ENCODE measurements at regions not wholly inside any gene's neighbourhood (a gene's known extent, or its start where the extent isn't known, plus 50 kb on each side); places are given as distances from the start of the nearest gene placed in this dataset.

DNA sequence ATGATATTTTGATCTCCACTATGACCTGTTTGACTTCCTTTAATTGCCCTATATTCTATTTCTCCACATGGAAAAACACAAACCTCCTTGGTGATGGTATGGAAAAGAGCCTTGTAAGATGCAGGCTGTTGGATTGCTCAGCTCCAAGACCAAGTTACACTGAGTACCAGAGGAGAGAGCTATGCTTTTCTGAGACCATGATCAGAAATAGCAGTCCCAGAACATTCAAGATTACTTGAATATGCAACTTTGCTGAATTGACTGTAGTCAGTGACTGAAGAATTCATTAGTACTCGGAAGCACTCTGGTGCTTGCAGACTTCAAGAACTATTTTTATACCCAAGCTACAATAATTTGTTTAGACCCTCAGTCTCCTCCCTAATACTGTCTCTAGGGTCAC lies 310.6 kb upstream of the FSIP2 start (continued):
- TF ChIP-seq TAF1 (IDR thresholded peaks at IDR 0.05; ENCODE audit: low read depth, low read length) (no peak), SP4 (IDR thresholded peaks at IDR 0.05; ENCODE audit: low read length) (no peak)

DNA sequence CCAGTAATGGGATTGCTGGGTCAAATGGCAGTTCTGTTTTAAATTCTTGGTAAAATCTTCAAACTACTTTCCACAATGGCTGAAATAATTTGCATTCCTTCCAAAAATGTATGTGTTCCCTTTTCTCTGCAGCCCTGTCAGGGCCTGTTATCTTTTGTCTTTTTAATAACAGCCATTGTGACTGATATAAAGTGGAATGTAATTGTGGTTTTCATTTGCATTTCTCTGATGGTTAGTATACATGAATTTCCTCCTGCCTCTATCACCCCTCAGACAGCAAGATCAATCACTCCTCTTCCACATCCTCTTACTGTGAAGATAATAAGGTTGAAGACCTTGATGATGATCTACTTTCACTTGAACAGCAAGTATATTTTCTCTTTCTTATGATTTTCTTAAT lies 304.8 kb upstream of the FSIP2 start:
- H4K91ac ChIP-seq (replicated peaks; ENCODE audit: insufficient read length, low read length) = no peak overlapping the region
- POLR2A ChIA-PET (ENCODE audit: partially characterized antibody) = no interaction called here

More for the DNA sequence above, 304.8 kb upstream of the FSIP2 start:
- no peak overlapping the region for H2BK12ac ChIP-seq (ENCODE audit: low read depth, low read length)
- H3K27ac ChIP-seq (ENCODE audit: low read depth, low read length) = no peak overlapping the region
- 0 out of 4 replicates have a peak overlapping the region, but pooled peaks of 1 of the 2 experiments have one; percentile 25 for H3K4me2 ChIP-seq (ENCODE audit: insufficient read depth in 1 of 2, low read depth in 2 of 2, low read length in 2 of 2)
- H3K56ac ChIP-seq (replicated peaks; ENCODE audit: insufficient read length, low read depth, low read length) = no peak overlapping the region
- no peaks in the 10 kb centered on the region for H4K20me1 ChIP-seq (replicated peaks in 1 of 2; ENCODE audit: control insufficient read depth in 1 of 2, insufficient read depth in 2 of 2, low read length in 2 of 2)
- no peaks in the 10 kb centered on the region for H3K27me3 ChIP-seq (replicated peaks in 1 of 4; ENCODE audit: control insufficient read depth in 3 of 4, extremely low read depth in 1 of 4, insufficient read depth in 3 of 4, low read length in 3 of 4)
- H4K8ac ChIP-seq (ENCODE audit: extremely low read depth, insufficient read depth, low read length) = no peak overlapping the region
- H4K5ac ChIP-seq (ENCODE audit: insufficient read length, low read depth, low read length) = no peak overlapping the region
- H3K9me3 ChIP-seq (ENCODE audit: insufficient read depth in 2 of 2, low read depth in 1 of 2, low read length in 1 of 2) = no peaks in the 10 kb centered on the region
- no peak overlapping the region for H3K4ac ChIP-seq (replicated peaks; ENCODE audit: insufficient read length, low read depth, low read length)
- CTCF ChIA-PET (ENCODE audit: partially characterized antibody) = no interaction called here
- no peak overlapping the region for H2AFZ ChIP-seq (ENCODE audit: low read length)
- no peak for TF ChIP-seq GABPA (IDR thresholded peaks at IDR 0.05; ENCODE audit: borderline replicate concordance, insufficient read depth, low read length)
- no peak for TF ChIP-seq CREB1 (IDR thresholded peaks at IDR 0.05)
- no peak for TF ChIP-seq ZNF274 (IDR thresholded peaks at IDR 0.05; ENCODE audit: borderline replicate concordance, extremely low read depth, low read length)
- TF ChIP-seq EGR1 (IDR thresholded peaks at IDR 0.05; ENCODE audit: borderline replicate concordance, low read depth, low read length) = no peak
- no peak for TF ChIP-seq CTBP2 (IDR thresholded peaks at IDR 0.05; ENCODE audit: borderline replicate concordance, insufficient read depth, insufficient read length, low read length)
- H3K36me3 ChIP-seq (ENCODE audit: control insufficient read depth in 2 of 4, insufficient read depth in 4 of 4, low read length in 3 of 4) = no peaks in the 10 kb centered on the region
- no peak overlapping the region for H3K18ac ChIP-seq (ENCODE audit: extremely low read depth, low read length)
- FAIRE-seq = no peak
- no peaks in the 10 kb centered on the region for H3K23me2 ChIP-seq (ENCODE audit: low read depth, low read length)
- no peak overlapping the region for H3K14ac ChIP-seq (ENCODE audit: insufficient read length)
- H3K9ac ChIP-seq (replicated peaks in 1 of 4; ENCODE audit: extremely low read depth in 1 of 4, low read depth in 3 of 4, low read length in 3 of 4) = no peak overlapping the region
- H2BK15ac ChIP-seq (ENCODE audit: low read length) = no peak overlapping the region
- peaks cover 0 to 4% (median 0%) of the 10 kb centered on the region in 4 experiments; a peak in 1 of 7 replicates for H3K4me1 ChIP-seq (replicated peaks in 1 of 4; ENCODE audit: control insufficient read depth in 3 of 4, insufficient read depth in 4 of 4, low read length in 3 of 4)
- no peak for DNase-seq (ENCODE audit: low read depth in 1 of 2, low spot score in 2 of 2)
- no peak overlapping the region for H2BK20ac ChIP-seq (ENCODE audit: low read length)
- H3K79me1 ChIP-seq (ENCODE audit: low read depth, low read length) = no peaks in the 10 kb centered on the region; the same call in 1 of the 2 replicates
- H2BK5ac ChIP-seq (ENCODE audit: low read depth, low read length) = no peak overlapping the region
- no peak overlapping the region for H3K4me3 ChIP-seq (ENCODE audit: extremely low read depth in 1 of 4, insufficient read depth in 2 of 4, low read depth in 3 of 4, low read length in 4 of 4)
- peaks cover 0 to 40% of the 10 kb centered on the region in 2 experiments; a peak in 2 of 4 replicates for H3K79me2 ChIP-seq (ENCODE audit: control insufficient read depth in 1 of 2, insufficient read depth in 2 of 2, low read length in 2 of 2)
- H3K23ac ChIP-seq (ENCODE audit: insufficient read length) = no peak overlapping the region
- no peak overlapping the region for H2BK120ac ChIP-seq (replicated peaks; ENCODE audit: low read depth, low read length)
- no peak overlapping the region for H2AK5ac ChIP-seq (ENCODE audit: low read depth, low read length)

All from H1 (cell line).